ENCODE measurements at regions not wholly inside any gene's neighbourhood (a gene's known extent, or its start where the extent isn't known, plus 50 kb on each side); places are given as distances from the start of the nearest gene placed in this dataset.

GRCh38 chr11:119790476-119790875 is 61.5 kb upstream of the NECTIN1 start:
- DNase-seq (ENCODE audit: low read depth, low spot score), result no peak
- Histone ChIP-seq H3K4me1 (ENCODE audit: control insufficient read depth, insufficient read depth, low read length) (peaks cover 13% of the 10 kb centered on the region), H3K9me3 (ENCODE audit: control insufficient read depth, insufficient read depth, low read length) (no peaks in the 10 kb centered on the region), H3K36me3 (ENCODE audit: control insufficient read depth, insufficient read depth, low read length) (no peaks in the 10 kb centered on the region), H3K27me3 (ENCODE audit: control insufficient read depth, insufficient read depth, low read length) (peaks cover 7% of the 10 kb centered on the region), H3K27ac (ENCODE audit: low read length) (no peak overlapping the region), H3K4me3 (ENCODE audit: low read length) (no peak overlapping the region)
- no CpG with 5 or more reads among the region's 9 CpGs for WGBS (ENCODE audit: insufficient coverage, insufficient read length)

GRCh38 chr11:119789766-119790407 is 60.9 kb upstream of the NECTIN1 start:
- WGBS (ENCODE audit: insufficient coverage, insufficient read length), result no CpG with 5 or more reads among the region's 11 CpGs
- Histone ChIP-seq H3K9me3 (ENCODE audit: control insufficient read depth, insufficient read depth, low read length) (no peaks in the 10 kb centered on the region), H3K4me3 (ENCODE audit: low read length) (no peak overlapping the region), H3K4me1 (ENCODE audit: control insufficient read depth, insufficient read depth, low read length) (peaks cover 11% of the 10 kb centered on the region), H3K27me3 (ENCODE audit: control insufficient read depth, insufficient read depth, low read length) (peaks cover 4% of the 10 kb centered on the region), H3K36me3 (ENCODE audit: control insufficient read depth, insufficient read depth, low read length) (no peaks in the 10 kb centered on the region), H3K27ac (ENCODE audit: low read length) (no peak overlapping the region)
- no peak for DNase-seq (ENCODE audit: low read depth, low spot score)

GRCh38 chr11:119788911-119789560 is 60.0 kb upstream of the NECTIN1 start:
- Histone ChIP-seq H3K4me3 (ENCODE audit: low read length) (no peak overlapping the region), H3K4me1 (ENCODE audit: control insufficient read depth, insufficient read depth, low read length) (peaks cover 7% of the 10 kb centered on the region; the same call in 1 of the 2 replicates), H3K9me3 (ENCODE audit: control insufficient read depth, insufficient read depth, low read length) (no peaks in the 10 kb centered on the region), H3K27me3 (ENCODE audit: control insufficient read depth, insufficient read depth, low read length) (no peaks in the 10 kb centered on the region; the same call in none of the 2 replicates), H3K36me3 (ENCODE audit: control insufficient read depth, insufficient read depth, low read length) (no peaks in the 10 kb centered on the region), H3K27ac (ENCODE audit: low read length) (no peak overlapping the region)
- DNase-seq (ENCODE audit: low read depth, low spot score), result no peak
- WGBS (ENCODE audit: insufficient coverage, insufficient read length), result no CpG with 5 or more reads among the region's 22 CpGs

- DNase-seq (ENCODE audit: low read depth, low spot score), result no peak
These were observed 59.3 kb upstream of the NECTIN1 start for GRCh38 chr11:119788096-119788883.

GRCh38 chr11:119787074-119787461 is 58.1 kb upstream of the NECTIN1 start:
- H3K9me3 ChIP-seq (ENCODE audit: control insufficient read depth, insufficient read depth, low read length), result no peaks in the 10 kb centered on the region
- H3K36me3 ChIP-seq (ENCODE audit: control insufficient read depth, insufficient read depth, low read length), result no peaks in the 10 kb centered on the region
- peaks cover 7% of the 10 kb centered on the region; the same call in 1 of the 2 replicates for H3K4me1 ChIP-seq (ENCODE audit: control insufficient read depth, insufficient read depth, low read length)
- H3K27ac ChIP-seq (ENCODE audit: low read length), result no peak overlapping the region
- H3K27me3 ChIP-seq (ENCODE audit: control insufficient read depth, insufficient read depth, low read length), result no peaks in the 10 kb centered on the region; the same call in 1 of the 2 replicates
- WGBS (ENCODE audit: insufficient coverage, insufficient read length), result no CpG with 5 or more reads among the region's 6 CpGs
- no peak overlapping the region for H3K4me3 ChIP-seq (ENCODE audit: low read length)
- no peak for DNase-seq (ENCODE audit: low read depth, low spot score)

More at GRCh38 chr11:119788096-119788883, 59.3 kb upstream of the NECTIN1 start:
- peaks cover 7% of the 10 kb centered on the region; the same call in 1 of the 2 replicates for H3K4me1 ChIP-seq (ENCODE audit: control insufficient read depth, insufficient read depth, low read length)
- H3K36me3 ChIP-seq (ENCODE audit: control insufficient read depth, insufficient read depth, low read length), result no peaks in the 10 kb centered on the region
- no peak overlapping the region for H3K4me3 ChIP-seq (ENCODE audit: low read length)
- no peaks in the 10 kb centered on the region; the same call in 1 of the 2 replicates for H3K27me3 ChIP-seq (ENCODE audit: control insufficient read depth, insufficient read depth, low read length)
- no peak overlapping the region for H3K27ac ChIP-seq (ENCODE audit: low read length)
- WGBS (ENCODE audit: insufficient coverage, insufficient read length), result no CpG with 5 or more reads among the region's 12 CpGs
- no peaks in the 10 kb centered on the region for H3K9me3 ChIP-seq (ENCODE audit: control insufficient read depth, insufficient read depth, low read length)

- no CpG with 5 or more reads among the region's 10 CpGs for WGBS (ENCODE audit: insufficient coverage, insufficient read length)
- Histone ChIP-seq H3K9me3 (ENCODE audit: control insufficient read depth, insufficient read depth, low read length) (no peaks in the 10 kb centered on the region), H3K36me3 (ENCODE audit: control insufficient read depth, insufficient read depth, low read length) (no peaks in the 10 kb centered on the region), H3K4me3 (ENCODE audit: low read length) (no peak overlapping the region), H3K27ac (ENCODE audit: low read length) (no peak overlapping the region), H3K27me3 (ENCODE audit: control insufficient read depth, insufficient read depth, low read length) (no peaks in the 10 kb centered on the region; the same call in 1 of the 2 replicates), H3K4me1 (ENCODE audit: control insufficient read depth, insufficient read depth, low read length) (peaks cover 6% of the 10 kb centered on the region; the same call in 1 of the 2 replicates)
- DNase-seq (ENCODE audit: low read depth, low spot score), result no peak
These were observed 57.6 kb upstream of the NECTIN1 start for GRCh38 chr11:119786431-119787073.

GRCh38 chr11:119785131-119785530 is 56.1 kb upstream of the NECTIN1 start:
- no peak overlapping the region for H3K27ac ChIP-seq (ENCODE audit: low read length)
- no peaks in the 10 kb centered on the region; the same call in 1 of the 2 replicates for H3K27me3 ChIP-seq (ENCODE audit: control insufficient read depth, insufficient read depth, low read length)
- H3K4me1 ChIP-seq (ENCODE audit: control insufficient read depth, insufficient read depth, low read length), result peaks cover 3% of the 10 kb centered on the region; the same call in 1 of the 2 replicates
- no peak for DNase-seq (ENCODE audit: low read depth, low spot score)
- no CpG with 5 or more reads among the region's 2 CpGs for WGBS (ENCODE audit: insufficient coverage, insufficient read length)
- H3K36me3 ChIP-seq (ENCODE audit: control insufficient read depth, insufficient read depth, low read length), result no peaks in the 10 kb centered on the region
- no peaks in the 10 kb centered on the region for H3K9me3 ChIP-seq (ENCODE audit: control insufficient read depth, insufficient read depth, low read length)
- H3K4me3 ChIP-seq (ENCODE audit: low read length), result no peak overlapping the region

GRCh38 chr11:119784421-119784820 is 55.4 kb upstream of the NECTIN1 start:
- no peak for DNase-seq (ENCODE audit: low read depth, low spot score)
- H3K4me1 ChIP-seq (ENCODE audit: control insufficient read depth, insufficient read depth, low read length), result peaks cover 3% of the 10 kb centered on the region; the same call in 1 of the 2 replicates
- no peaks in the 10 kb centered on the region for H3K36me3 ChIP-seq (ENCODE audit: control insufficient read depth, insufficient read depth, low read length)

GRCh38 chr11:119783466-119784400 is 54.7 kb upstream of the NECTIN1 start:
- DNase-seq (ENCODE audit: low read depth, low spot score), result no peak
- Histone ChIP-seq H3K36me3 (ENCODE audit: control insufficient read depth, insufficient read depth, low read length) (no peaks in the 10 kb centered on the region), H3K27ac (ENCODE audit: low read length) (no peak overlapping the region), H3K4me3 (ENCODE audit: low read length) (no peak overlapping the region; the same call in 1 of the 2 replicates), H3K9me3 (ENCODE audit: control insufficient read depth, insufficient read depth, low read length) (no peaks in the 10 kb centered on the region), H3K4me1 (ENCODE audit: control insufficient read depth, insufficient read depth, low read length) (0 out of 2 replicates have a peak, but pooled peaks cover 3% of the 10 kb centered on the region), H3K27me3 (ENCODE audit: control insufficient read depth, insufficient read depth, low read length) (no peaks in the 10 kb centered on the region)
- WGBS (ENCODE audit: insufficient coverage, insufficient read length), result no CpG with 5 or more reads among the region's 8 CpGs

More at GRCh38 chr11:119784421-119784820, 55.4 kb upstream of the NECTIN1 start:
- Histone ChIP-seq H3K4me3 (ENCODE audit: low read length) (no peak overlapping the region), H3K27me3 (ENCODE audit: control insufficient read depth, insufficient read depth, low read length) (no peaks in the 10 kb centered on the region), H3K9me3 (ENCODE audit: control insufficient read depth, insufficient read depth, low read length) (no peaks in the 10 kb centered on the region), H3K27ac (ENCODE audit: low read length) (no peak overlapping the region)
- WGBS (ENCODE audit: insufficient coverage, insufficient read length), result no CpG with 5 or more reads among the region's 6 CpGs

Measured in iPS DF 6.9 (cell line).